ENCODE measurements at regions not wholly inside any gene's neighbourhood (a gene's known extent, or its start where the extent isn't known, plus 50 kb on each side); places are given as distances from the start of the nearest gene placed in this dataset.

DNA sequence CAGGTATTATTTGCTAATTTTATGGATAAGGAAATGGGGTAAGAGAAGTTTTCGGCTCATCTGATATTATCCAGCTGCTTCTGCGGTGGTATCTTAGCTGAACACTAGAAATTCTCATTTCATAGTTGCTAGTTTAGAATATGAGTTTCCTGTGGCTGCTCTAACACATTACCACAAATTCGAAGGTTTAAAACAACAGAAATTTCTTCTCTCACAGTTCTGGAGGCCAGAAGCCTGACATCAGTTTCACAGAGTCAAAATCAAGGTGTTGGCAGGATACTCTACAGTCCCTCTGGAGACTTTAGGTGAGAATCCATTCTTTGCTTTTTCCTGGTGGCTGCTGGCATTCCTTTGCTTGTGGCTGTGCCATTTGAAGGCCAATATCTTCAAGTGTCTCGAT lies 205.9 kb downstream of the PTEN start:
- DNase-seq (ENCODE audit: low spot score), result no peak
- TF ChIP-seq, protein P1, sequence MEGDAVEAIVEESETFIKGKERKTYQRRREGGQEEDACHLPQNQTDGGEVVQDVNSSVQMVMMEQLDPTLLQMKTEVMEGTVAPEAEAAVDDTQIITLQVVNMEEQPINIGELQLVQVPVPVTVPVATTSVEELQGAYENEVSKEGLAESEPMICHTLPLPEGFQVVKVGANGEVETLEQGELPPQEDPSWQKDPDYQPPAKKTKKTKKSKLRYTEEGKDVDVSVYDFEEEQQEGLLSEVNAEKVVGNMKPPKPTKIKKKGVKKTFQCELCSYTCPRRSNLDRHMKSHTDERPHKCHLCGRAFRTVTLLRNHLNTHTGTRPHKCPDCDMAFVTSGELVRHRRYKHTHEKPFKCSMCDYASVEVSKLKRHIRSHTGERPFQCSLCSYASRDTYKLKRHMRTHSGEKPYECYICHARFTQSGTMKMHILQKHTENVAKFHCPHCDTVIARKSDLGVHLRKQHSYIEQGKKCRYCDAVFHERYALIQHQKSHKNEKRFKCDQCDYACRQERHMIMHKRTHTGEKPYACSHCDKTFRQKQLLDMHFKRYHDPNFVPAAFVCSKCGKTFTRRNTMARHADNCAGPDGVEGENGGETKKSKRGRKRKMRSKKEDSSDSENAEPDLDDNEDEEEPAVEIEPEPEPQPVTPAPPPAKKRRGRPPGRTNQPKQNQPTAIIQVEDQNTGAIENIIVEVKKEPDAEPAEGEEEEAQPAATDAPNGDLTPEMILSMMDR (IDR thresholded peaks at IDR 0.05; ENCODE audit: extremely low read depth, insufficient read depth, missing control alignments), result no peak
- in situ Hi-C loops (cut with MboI; ENCODE audit: low pct_unique_long_range_greater_than_20kb, low sequenced_read_pairs, unreplicated experiment), result no loop called here

DNA sequence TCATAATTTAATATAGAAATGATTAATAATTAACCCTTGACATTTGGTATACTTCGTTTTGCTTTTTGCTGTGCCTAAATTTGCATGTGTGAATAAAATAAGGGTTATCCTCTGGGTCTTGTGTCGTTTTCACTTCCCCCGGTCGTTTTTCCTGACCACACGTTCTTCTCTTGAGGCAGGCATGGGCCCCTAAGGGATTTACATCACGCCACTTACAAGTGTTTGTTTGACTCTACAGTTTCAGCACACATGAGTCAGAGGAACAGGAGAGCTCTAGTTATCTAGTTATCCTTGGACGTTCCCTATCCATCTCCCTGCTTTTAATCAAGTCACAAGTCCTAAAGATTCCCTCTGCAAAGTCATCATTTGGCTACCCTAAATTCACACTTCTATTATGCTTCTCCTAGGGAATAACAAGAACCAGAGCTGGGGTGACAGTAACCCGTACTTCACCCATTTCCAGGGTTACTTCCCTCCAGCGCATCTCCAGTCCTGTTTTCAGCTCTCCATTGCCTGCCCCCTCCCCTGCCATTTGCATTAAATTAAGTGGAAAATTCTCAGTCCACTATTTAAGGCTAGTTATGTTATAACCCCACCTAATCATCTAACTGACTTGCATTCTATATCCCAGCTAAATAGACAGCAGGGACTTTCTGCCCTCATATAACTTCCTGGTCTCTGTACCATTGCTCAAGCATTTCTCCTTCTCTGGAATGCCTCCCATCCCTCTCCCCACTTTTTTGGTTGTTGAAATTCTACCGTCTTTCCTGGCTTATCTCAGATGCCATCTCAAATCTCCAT lies 206.9 kb downstream of the PTEN start:
- in situ Hi-C loops (cut with MboI; ENCODE audit: low pct_unique_long_range_greater_than_20kb, low sequenced_read_pairs, unreplicated experiment), result no loop called here
- peak; percentile 28 for DNase-seq (ENCODE audit: low spot score)
- TF ChIP-seq, protein P1 (IDR thresholded peaks at IDR 0.05; ENCODE audit: extremely low read depth, insufficient read depth, missing control alignments), result no peak

DNA sequence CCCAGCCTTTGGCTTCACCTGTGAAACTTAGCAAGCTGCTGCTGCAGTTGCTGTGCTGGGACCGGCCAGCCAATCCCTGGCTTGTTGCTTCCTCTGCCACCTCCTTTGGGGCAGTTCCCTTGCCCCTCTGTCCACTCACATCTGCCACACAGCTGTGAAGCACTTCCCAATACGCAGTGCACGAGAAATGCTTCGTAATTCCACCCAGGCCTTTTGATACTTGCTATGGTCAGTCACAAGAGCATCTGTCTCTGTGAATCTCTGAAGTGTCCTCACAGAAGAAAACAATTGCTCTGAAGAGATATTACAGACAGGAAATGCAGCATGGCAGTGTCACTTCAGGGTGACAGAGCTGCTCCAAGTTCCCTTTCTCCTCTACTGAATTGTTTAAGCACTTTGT lies 208.5 kb downstream of the PTEN start:
- TF ChIP-seq, protein P1 (IDR thresholded peaks at IDR 0.05; ENCODE audit: extremely low read depth, insufficient read depth, missing control alignments), result no peak
- in situ Hi-C loops (cut with MboI; ENCODE audit: low pct_unique_long_range_greater_than_20kb, low sequenced_read_pairs, unreplicated experiment), result no loop called here
- no peak for DNase-seq (ENCODE audit: low spot score)

DNA sequence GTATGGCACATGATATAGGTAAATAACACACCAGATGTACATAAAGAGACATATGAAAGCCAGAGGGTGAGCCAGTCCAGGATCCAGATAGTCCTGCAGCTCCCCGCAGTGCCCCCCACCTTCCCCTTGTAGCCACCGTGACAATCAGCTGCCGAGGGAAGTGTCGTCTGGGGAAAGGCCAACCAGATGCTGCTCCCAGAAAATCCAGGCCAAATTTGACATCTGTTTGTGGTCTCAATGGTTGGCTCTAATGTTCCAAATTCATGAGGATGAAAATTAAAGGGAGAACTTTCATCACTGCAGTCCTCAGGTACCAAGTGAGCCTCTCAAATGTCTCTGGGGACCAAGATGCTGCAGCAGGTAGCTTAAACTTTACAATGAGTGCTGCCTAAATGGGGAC lies 210.3 kb downstream of the PTEN start:
- in situ Hi-C loops (cut with MboI; ENCODE audit: low pct_unique_long_range_greater_than_20kb, low sequenced_read_pairs, unreplicated experiment), result no loop called here

DNA sequence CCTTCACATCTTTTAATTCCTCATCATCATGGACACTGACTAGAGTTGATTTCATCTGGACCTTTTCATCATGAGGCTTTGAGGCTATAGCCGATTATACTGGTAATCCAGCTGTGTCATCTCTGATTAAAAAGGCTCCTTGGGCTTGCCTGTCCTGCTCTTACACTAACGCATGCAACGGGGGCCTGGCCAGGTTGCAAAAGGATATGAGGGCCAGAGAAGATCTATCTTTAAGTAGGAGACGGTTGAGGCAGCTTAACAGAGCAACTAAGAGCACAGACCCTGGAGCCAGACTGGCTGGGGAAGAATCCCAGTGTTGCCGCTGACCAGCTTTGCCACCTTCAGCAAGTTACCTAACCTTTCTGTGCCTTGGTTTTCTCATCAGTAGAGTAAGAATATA lies 211.5 kb downstream of the PTEN start:
- in situ Hi-C loops (cut with MboI; ENCODE audit: low pct_unique_long_range_greater_than_20kb, low sequenced_read_pairs, unreplicated experiment), result no loop called here
- TF ChIP-seq, protein P1 (IDR thresholded peaks at IDR 0.05; ENCODE audit: extremely low read depth, insufficient read depth, missing control alignments), result no peak
- no peak for DNase-seq (ENCODE audit: low spot score)

More for the DNA sequence above, 210.3 kb downstream of the PTEN start:
- no peak for DNase-seq (ENCODE audit: low spot score)
- TF ChIP-seq, protein P1 (IDR thresholded peaks at IDR 0.05; ENCODE audit: extremely low read depth, insufficient read depth, missing control alignments), result no peak

DNA sequence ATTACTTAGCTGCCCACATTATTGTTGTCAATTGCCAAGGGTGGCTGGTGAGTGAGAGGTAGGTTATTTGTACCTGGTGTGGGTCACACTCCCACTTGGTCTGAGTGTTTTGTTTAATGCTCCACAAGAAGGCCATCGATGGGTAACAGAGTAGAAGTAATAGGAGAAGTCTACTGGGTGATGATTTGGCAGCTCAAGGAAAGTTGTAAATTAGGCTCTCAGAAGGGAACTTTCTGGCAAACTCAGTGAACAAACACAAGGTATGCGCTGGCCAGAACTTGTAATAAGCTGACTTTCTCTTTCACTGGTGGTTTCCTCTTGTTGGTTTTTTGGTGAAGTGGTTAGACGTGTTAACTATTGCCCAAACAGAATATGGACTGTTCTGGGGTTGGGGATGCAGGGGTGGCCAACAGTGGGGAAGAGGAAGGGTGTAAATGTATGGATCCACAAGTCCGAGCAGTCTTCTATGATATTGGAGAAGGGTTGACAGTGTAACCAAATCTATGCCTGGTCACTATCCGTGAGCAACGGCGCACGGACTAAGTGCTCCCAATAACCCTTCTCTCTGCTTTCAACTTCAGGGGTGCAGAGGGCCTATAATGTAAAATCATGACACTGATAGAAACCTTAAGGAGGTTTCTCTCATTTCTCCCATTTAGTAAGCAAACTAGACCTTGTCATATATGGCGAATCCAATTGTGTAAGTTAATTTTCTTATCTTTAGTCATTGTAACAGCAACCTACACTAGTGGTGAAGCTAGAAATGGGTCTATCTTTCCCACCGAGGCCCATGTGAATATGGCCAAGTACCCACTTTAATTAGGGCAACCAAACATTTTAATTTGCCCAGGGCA lies 212.8 kb downstream of the PTEN start:
- in situ Hi-C loops (cut with MboI; ENCODE audit: low pct_unique_long_range_greater_than_20kb, low sequenced_read_pairs, unreplicated experiment), result no loop called here
- TF ChIP-seq, protein P1 (IDR thresholded peaks at IDR 0.05; ENCODE audit: extremely low read depth, insufficient read depth, missing control alignments), result no peak
- no peak for DNase-seq (ENCODE audit: low spot score)
